Esophagus (tissue), 2 donors: ENCODE measurements at regions not wholly inside any gene's neighbourhood (a gene's known extent, or its start where the extent isn't known, plus 50 kb on each side); places are given as distances from the start of the nearest gene placed in this dataset.

Experiments
- H3K27ac ChIP-seq, 2 donors: one replicate each; pipeline ENCODE4 v1.5.1; 2013; ENCODE audit warnings: low read depth in 2 of 2, mild to moderate bottlenecking in 2 of 2, inconsistent platforms in 1 of 2, low read length in 1 of 2, moderate library complexity in 1 of 2
- H3K27me3 ChIP-seq, 2 donors: one replicate each; pipeline ENCODE4 v1.6.1; 2013; ENCODE audit warnings: low read length in 2 of 2, control low read depth in 1 of 2, mild to moderate bottlenecking in 1 of 2; ENCODE audit not compliant: insufficient read depth in 2 of 2, control insufficient read depth in 1 of 2
- H3K36me3 ChIP-seq, 2 donors: one replicate each; pipeline ENCODE4 v1.6.1; 2013; ENCODE audit warnings: low read length in 1 of 2; ENCODE audit not compliant: control insufficient read depth in 2 of 2, insufficient read depth in 2 of 2
- H3K4me1 ChIP-seq, 2 donors: one replicate each; pipeline ENCODE4 v1.6.1; 2013; ENCODE audit warnings: low read length in 1 of 2; ENCODE audit not compliant: control insufficient read depth in 2 of 2, insufficient read depth in 2 of 2
- H3K4me3 ChIP-seq, 2 donors: one replicate each; pipeline ENCODE4 v1.5.1; 2013; ENCODE audit warnings: low read length in 2 of 2, mild to moderate bottlenecking in 2 of 2, low read depth in 1 of 2, moderate library complexity in 1 of 2
- H3K9me3 ChIP-seq, 2 donors: one replicate each; pipeline ENCODE4 v1.6.1; 2013; ENCODE audit warnings: mild to moderate bottlenecking in 2 of 2, low read depth in 1 of 2, low read length in 1 of 2, moderate library complexity in 1 of 2; ENCODE audit not compliant: control insufficient read depth in 2 of 2, insufficient read depth in 1 of 2
- WGBS, 2 donors: extraction: QIAGEN DNeasy Blood & Tissue Kit; methylation state at CpG; one replicate each; pipeline ENCODE4 v1.1.7; 2013; 5-methylcytosine and 5-hydroxymethylcytosine counted together
- donor health status: healthy with polysubstance abuse.
- donor health status: Bipolar disorder and iron deficiency.

DNA sequence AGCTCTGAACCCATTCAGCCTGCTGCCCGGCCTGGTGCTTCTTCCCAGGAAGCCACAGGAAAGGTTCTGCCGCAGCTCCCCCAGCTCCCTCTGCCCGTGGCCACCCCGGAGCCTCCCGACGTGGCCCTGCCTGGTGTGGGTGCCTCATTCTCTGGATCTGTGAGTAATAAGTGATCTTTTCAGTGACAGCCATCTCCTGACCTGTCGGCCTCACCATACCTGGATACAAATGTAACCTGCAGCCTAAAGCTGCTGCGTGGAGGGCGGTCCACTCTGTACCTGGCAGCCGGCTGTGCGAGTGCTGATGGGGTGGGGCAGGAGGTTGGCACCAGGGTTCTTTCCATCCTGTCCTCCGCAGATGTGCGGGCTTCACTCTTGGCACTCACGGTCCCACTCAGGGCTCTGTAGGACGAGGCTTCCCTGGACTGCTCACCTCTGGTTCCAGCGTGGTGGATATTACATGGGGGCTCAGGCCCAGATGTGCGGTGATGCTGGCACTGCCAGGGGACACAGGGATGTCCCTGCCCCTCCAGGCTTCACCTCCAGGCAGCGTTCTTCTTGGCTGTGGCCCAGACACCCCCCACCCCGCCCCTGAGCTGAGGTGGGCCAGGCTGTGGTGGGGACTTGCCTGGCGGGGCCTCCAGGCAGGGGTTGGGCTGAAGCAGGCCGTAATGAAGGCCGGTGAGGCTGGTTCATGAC is 748.5 kb downstream of the BRD1 start:
- no peaks in the 10 kb centered on the region for H3K9me3 ChIP-seq
- WGBS, 2 donors: 79 to 84% methylated on average over 22 of the region's 22 CpGs
- no peaks in the 10 kb centered on the region for H3K27me3 ChIP-seq
- no peaks in the 10 kb centered on the region for H3K4me1 ChIP-seq
- H3K4me3 ChIP-seq: no peak overlapping the region
- no peaks in the 10 kb centered on the region for H3K36me3 ChIP-seq
- no peak overlapping the region for H3K27ac ChIP-seq

- Histone ChIP-seq H3K36me3 (no peaks in the 10 kb centered on the region), H3K4me1 (no peaks in the 10 kb centered on the region), H3K27ac (no peak overlapping the region), H3K9me3 (no peaks in the 10 kb centered on the region), H3K27me3 (no peaks in the 10 kb centered on the region), H3K4me3 (no peak overlapping the region)
- 79 to 82% methylated on average over 26 of the region's 26 CpGs for whole genome bisulfite sequencing, 2 donors
Measured at GRCh38 chr22:49078076-49078710, 749.5 kb downstream of the BRD1 start.

- Histone ChIP-seq H3K4me3 (no peak overlapping the region), H3K4me1 (no peaks in the 10 kb centered on the region), H3K36me3 (no peaks in the 10 kb centered on the region), H3K27ac (no peak overlapping the region), H3K27me3 (no peaks in the 10 kb centered on the region), H3K9me3 (no peaks in the 10 kb centered on the region)
- WGBS, 2 donors: 67 to 70% methylated on average over 11 of the region's 11 CpGs
Measured at GRCh38 chr22:49077586-49077985, 750.1 kb downstream of the BRD1 start.

GRCh38 chr22:49077036-49077393 is 750.7 kb downstream of the BRD1 start:
- Histone ChIP-seq H3K36me3 (no peaks in the 10 kb centered on the region), H3K4me1 (no peaks in the 10 kb centered on the region), H3K27me3 (no peaks in the 10 kb centered on the region), H3K27ac (no peak overlapping the region), H3K4me3 (no peak overlapping the region), H3K9me3 (no peaks in the 10 kb centered on the region)
- WGBS, 2 donors: 72 to 75% methylated on average over 5 of the region's 5 CpGs

- Histone ChIP-seq H3K9me3 (no peaks in the 10 kb centered on the region), H3K4me3 (no peak overlapping the region), H3K36me3 (no peaks in the 10 kb centered on the region), H3K27ac (no peak overlapping the region), H3K4me1 (no peaks in the 10 kb centered on the region), H3K27me3 (no peaks in the 10 kb centered on the region)
- WGBS, 2 donors: 69 to 75% methylated on average over 16 of the region's 16 CpGs
Measured at GRCh38 chr22:49076300-49077035, 751.2 kb downstream of the BRD1 start.

- no peak overlapping the region for H3K4me3 ChIP-seq
- no peaks in the 10 kb centered on the region for H3K36me3 ChIP-seq
- no peaks in the 10 kb centered on the region for H3K4me1 ChIP-seq
- 61 to 70% methylated on average over 5 of the region's 5 CpGs for WGBS, 2 donors
- no peak overlapping the region for H3K27ac ChIP-seq
- no peaks in the 10 kb centered on the region for H3K9me3 ChIP-seq
- no peaks in the 10 kb centered on the region for H3K27me3 ChIP-seq
Measured at GRCh38 chr22:49075150-49075549, 752.5 kb downstream of the BRD1 start.

- Histone ChIP-seq H3K9me3 (no peaks in the 10 kb centered on the region), H3K36me3 (no peaks in the 10 kb centered on the region), H3K27me3 (peaks cover 0 to 3% of the 10 kb centered on the region in 2 donors), H3K4me3 (no peak overlapping the region), H3K4me1 (no peaks in the 10 kb centered on the region), H3K27ac (no peak overlapping the region)
- WGBS, 2 donors: 91 to 95% methylated on average over 6 of the region's 6 CpGs
Measured at GRCh38 chr22:49073873-49074417, 753.7 kb downstream of the BRD1 start.

GRCh38 chr22:49072996-49073645 is 754.6 kb downstream of the BRD1 start:
- Histone ChIP-seq H3K36me3 (no peaks in the 10 kb centered on the region), H3K27ac (no peak overlapping the region), H3K4me3 (no peak overlapping the region), H3K9me3 (no peaks in the 10 kb centered on the region), H3K4me1 (no peaks in the 10 kb centered on the region), H3K27me3 (peaks cover 0 to 3% of the 10 kb centered on the region in 2 donors)
- WGBS, 2 donors: 93 to 94% methylated on average over 8 of the region's 8 CpGs

DNA sequence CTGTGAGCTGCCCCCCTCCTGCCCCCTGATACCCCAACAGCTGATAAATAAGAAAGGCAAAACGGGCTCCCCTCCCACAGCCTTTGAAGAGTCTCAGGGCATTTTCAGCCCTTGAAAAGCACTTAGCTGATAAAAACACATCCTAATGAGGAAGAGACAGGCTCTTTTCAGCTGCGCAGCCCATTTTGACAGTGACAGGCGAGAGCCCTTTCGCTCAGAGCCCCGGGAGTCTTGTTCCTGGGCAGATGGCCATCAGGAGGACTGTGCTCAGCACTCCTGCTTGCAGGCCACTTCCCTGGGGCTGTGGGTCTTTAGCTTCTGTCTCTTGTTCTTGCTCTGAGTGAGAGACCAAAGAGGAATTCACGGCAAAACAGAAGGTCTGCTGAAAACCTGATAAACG is 757.2 kb downstream of the BRD1 start:
- Histone ChIP-seq H3K4me1 (no peaks in the 10 kb centered on the region), H3K36me3 (no peaks in the 10 kb centered on the region), H3K4me3 (no peak overlapping the region), H3K27ac (no peak overlapping the region), H3K27me3 (peaks cover 0 to 3% of the 10 kb centered on the region in 2 donors), H3K9me3 (no peaks in the 10 kb centered on the region)
- 43 to 60% methylated on average over 7 of the region's 7 CpGs for WGBS, 2 donors
